GM19438 (cell line): ENCODE measurements at regions not wholly inside any gene's neighbourhood (a gene's known extent, or its start where the extent isn't known, plus 50 kb on each side); places are given as distances from the start of the nearest gene placed in this dataset.

Experiments used
- ATAC-seq: cut with Tn5 transposase; IDR thresholded peaks from one replicate; pipeline ENCODE4 v1.9.1; 2021; ENCODE audit warnings: low read depth; ENCODE audit not compliant: unreplicated experiment

DNA sequence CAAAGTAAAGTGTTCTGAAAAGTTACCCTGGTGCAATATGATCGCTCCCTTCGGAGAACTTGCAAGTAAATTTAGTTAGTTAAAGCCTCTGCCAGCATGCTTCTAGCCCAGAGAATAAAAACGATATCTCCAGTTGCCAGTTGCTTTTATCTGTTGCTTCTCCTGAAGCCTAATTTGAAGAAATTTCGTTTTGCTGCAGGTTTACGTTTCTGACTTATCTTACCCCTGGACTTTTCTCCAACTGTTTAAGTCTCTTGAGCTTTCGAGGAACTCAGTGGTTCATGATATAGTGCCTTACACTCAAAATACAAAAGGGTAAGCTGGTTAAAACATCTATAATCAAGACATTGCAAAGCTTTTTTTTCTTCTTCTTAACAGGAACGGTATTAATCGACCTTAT is 131.1 kb downstream of the FAM161A start:
- no peak for ATAC-seq

DNA sequence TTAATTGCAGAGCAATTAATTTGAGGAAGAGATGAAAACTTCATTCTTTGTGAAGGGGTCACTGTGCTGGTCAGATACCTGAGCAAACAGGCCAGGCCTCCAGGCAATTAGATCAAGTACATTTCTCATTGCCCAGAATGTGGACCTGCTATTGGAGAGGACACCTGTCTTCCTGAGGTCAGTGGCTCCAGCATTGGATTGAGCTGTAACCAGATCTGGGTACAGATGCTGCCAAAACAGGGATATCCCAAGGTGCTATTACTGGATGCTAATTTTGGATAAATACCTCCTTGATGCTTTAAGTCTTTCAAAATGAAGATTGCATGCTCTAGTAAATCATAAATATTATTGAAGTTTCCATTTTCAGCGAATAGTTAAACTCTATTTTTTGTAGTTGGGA is 131.5 kb downstream of the FAM161A start:
- ATAC-seq, result no peak

DNA sequence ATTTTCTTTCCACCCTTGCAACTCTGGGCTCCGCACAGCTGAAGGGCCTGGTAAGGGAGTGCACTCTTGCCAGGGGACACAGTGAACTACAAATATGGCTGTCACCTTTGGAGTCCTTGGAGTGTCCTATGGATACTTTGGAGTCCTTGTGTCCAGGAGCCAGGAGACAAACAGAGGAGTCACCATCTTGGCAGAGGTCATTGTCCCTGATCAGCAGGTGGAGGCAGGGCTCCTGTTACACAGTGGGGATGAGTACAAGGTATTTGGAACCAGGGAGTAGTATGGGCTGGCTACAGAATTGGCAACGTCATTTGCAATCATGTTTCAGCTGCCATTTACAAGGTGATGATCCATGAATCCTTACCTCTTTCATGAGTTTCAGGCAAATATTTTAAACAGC is 132.5 kb downstream of the FAM161A start:
- ATAC-seq, result no peak

DNA sequence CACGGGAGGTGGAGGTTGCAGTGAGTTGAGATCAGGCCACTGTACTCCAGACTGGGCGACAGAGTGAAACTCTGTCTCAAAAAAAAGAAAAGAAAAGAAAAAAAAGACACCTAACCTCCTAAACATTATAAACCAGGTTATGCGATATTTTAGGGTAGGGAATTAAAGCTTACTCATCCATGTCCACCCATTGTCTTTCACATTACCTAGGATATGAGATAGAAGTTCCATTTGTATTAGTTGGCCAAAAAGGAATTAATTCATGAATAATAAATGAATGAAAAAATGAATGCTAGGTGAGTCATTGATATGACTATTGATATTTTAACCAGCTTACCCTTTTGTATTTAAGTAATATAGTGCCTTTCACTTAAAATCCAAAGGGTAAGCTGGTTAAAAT is 132.9 kb downstream of the FAM161A start:
- no peak for ATAC-seq

DNA sequence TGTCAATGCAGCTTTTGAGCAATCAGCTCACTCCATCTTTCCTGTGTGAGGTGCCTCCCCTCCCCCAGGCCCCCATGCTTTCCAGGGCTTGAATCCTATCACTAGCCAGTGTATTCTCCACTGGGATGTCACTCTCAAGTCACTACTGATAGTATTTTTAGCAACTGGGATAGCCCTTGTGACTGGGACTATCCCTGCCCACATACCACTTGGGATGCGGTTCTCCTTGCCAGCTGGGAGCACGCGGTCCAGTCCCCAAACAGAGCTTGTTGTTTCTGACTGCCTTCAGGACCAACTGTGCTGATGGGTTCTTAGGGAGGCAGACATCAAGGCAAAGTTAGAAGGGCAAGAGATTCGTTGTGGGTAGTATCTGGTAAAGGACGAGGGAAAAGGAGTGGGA is 134.9 kb downstream of the FAM161A start:
- no peak for ATAC-seq

DNA sequence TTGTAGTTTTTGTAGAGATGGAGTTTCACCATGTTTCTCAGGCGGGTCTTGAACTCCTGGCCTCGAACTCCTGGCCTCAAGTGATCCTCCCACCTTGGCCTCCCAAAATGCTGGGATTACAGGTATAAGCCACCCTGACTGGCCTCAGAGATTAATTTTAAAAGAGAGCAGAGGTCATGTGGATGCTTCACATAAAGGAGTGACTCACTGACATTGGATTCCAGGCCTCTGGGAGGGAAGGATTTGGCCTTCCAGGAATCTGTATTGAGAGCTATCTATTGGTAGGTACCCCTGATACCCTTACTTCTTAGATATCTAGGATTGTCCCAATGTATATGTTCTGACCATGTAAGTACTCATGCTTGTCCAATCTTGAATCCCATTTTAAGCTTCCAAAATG is 138.4 kb downstream of the FAM161A start:
- no peak for ATAC-seq

DNA sequence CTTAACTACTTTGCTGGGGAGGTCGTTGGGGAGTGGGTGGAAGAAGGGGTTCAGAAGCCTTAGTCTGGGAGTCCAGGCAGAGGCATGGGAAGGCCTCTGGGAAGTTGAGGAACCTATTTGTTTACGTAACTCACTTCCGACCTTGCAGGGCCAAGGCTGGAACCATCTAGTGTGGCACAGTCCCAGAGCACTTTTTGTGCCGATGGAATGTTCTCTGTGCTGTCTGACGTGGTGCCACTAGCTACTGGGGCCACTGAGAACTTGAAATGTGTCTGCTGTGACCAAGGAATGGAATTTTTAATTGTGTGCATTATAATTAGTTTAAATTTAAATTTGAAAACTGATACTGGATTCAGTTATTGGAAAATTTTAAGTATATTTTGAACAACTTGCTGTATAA is 139.7 kb downstream of the FAM161A start:
- ATAC-seq, result no peak

DNA sequence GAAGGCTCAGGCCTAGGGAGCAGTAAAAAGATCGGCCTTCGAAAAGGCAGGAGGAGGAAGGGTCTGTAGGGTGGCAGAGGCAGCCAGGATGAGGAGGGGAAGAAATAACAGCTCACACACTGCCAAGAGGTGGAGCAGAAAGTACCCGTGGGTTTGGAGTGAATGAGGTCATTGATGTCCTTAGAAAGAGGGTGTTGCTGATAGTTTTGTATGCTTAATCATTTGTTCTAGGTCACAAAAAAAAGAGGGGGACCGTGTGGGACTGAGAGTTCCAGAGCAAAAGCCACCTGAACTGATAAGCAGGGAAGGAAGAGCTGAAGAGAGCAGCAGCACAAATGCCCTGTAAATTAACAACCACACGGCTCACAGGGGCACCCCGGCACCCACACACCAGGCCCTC is 140.4 kb downstream of the FAM161A start:
- ATAC-seq, result no peak

DNA sequence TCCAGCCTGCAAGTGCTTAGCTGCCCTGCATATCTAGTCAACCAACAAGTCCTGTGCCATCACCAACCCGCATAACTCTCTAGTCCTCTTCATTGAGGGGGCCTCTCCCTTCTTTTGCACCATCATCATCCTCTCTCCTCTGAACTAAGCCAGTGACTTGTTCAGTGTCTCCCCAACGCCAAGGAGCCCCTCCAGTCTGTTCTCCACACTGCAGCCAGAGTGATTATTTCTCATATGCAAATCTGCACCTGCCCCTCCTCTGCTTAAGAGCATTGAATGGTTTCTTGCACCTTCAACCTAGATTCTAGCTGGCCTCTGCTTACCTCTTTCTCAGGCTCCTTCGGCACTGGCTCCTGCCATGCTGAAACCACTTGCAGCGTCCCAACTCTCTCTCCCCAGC is 141.8 kb downstream of the FAM161A start:
- no peak for ATAC-seq

DNA sequence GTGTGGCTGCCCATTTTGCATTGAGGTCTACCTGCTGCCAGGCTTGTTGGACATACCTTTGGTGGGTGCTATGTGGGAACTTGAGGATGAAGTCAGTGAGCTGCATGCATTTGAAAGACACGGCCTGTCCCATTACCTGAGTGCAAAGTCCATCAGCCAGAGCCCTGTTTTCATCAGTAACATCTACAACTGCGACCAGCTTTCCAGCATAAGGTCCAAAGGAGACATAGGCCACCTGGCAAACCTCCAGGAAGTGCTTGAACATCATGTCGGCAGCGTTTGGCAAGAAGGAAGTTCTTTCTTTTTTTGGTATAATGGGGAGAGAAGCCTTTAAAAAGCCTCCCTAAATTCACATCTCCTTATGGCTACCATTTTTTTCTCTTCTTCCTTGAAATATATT is 143.1 kb downstream of the FAM161A start:
- ATAC-seq, result no peak

DNA sequence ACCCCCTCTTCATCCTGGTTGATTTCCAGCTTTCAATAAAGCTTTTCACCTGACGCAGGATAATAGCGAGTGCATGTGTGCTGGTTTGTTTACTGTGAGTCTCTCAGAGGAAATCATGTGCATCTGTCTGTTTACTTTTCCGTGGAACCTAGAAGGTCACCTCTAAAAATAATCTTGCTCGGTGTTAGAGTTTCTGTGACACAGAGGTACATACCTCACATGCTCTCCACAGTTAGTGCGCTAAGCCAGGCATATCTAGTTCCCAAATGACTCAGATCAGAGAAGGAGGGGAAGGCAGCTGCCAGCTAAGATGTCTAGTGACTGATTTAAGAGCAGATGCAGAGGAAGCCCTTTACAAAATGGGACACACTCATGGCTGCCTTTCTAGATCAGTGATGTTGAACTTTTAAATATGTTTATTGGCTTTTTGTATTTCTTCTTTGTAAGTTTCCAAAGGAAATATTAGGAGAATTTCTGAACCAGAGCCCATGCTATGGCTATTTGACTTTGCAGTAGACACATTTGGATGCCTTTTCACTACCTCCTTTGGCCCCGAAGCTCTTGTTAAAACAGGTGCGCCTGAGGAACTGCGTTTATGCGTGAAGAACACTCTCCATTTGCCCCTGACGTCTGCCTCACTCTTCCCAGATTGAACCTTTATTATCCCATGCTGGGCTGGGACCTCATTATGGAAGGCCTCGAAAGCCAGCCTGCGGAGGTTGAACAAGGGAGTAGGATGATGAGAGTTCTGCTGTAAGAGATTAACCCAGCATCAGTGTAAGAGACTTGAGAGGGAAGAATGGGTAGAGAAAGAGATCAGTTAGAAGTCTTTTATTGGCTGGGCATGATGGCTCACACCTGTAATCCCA is 145.6 kb downstream of the FAM161A start:
- ATAC-seq, result peak; percentile 97

DNA sequence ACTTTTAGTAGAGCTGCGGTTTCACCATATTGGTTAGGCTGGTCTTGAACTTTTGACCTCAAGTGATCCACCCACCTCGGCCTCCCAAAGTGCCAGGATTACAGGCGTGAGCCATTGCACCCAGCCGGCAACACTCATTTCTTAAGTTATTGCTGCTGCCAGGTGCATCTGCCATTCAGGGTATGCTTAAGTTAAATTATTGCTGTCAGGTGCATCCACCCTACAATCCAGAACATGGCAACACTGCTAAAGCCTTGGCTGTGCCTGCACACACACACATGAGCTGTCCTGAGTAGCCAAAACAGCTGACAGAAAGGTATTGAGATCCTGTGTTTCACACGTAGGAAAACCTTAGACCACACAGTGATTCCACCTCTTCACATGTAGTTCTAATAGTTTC is 148.2 kb downstream of the FAM161A start:
- ATAC-seq, result no peak

DNA sequence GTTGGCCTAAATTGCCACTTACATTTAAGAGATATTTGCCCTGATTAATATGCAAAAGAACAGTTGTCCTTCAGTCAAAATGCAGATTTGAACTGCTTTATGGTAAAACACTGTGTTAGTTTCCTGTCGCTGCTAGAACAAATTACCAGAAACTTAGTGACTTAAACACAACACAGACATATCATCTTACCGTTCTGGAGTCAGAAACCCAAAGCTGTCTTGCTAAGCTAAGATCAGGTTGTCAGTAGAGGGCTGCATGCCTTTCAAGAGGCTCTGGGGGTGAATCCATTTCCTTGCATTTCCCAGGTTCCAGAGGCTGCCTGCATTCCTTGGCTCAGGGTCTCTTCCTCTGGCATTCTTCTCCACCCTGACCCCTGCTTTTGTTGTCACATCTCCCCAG is 149.5 kb downstream of the FAM161A start:
- ATAC-seq, result no peak

DNA sequence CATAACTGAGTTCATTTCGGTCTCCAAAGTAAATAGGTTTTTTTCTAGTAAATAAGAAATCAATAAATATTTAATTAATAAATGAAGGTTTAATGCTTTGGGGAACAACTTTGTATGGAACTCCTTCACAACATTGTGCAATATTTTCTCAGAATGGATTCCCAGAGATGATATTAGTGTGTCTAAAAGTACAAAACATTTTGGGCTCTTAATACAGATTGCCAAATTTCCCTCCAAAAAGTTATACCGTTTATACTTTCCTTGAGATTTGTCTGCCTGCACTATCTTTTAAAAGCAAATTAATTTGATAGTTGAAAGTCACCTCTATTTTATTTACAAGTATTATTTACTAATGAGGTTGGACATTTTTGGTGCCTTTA is 151.8 kb downstream of the FAM161A start:
- no peak for ATAC-seq

DNA sequence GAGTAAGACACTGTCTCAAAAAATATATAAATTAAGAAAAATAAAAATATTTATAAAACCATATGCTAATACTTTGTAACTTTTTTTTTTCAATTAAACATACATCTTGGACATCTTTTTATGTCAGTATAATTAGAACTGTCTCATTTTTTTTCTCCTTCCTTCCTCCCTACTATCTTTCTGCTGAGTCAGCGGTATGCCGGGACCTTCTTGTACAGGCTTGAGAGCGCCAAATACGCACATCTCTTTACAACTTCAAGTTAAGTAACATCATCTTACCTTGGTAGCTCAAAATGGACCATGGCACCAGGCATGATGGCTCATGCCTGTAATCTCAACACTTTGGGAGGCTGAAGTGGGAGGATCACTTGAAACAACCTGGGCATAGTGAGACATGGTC is 153.4 kb downstream of the FAM161A start:
- no peak for ATAC-seq

DNA sequence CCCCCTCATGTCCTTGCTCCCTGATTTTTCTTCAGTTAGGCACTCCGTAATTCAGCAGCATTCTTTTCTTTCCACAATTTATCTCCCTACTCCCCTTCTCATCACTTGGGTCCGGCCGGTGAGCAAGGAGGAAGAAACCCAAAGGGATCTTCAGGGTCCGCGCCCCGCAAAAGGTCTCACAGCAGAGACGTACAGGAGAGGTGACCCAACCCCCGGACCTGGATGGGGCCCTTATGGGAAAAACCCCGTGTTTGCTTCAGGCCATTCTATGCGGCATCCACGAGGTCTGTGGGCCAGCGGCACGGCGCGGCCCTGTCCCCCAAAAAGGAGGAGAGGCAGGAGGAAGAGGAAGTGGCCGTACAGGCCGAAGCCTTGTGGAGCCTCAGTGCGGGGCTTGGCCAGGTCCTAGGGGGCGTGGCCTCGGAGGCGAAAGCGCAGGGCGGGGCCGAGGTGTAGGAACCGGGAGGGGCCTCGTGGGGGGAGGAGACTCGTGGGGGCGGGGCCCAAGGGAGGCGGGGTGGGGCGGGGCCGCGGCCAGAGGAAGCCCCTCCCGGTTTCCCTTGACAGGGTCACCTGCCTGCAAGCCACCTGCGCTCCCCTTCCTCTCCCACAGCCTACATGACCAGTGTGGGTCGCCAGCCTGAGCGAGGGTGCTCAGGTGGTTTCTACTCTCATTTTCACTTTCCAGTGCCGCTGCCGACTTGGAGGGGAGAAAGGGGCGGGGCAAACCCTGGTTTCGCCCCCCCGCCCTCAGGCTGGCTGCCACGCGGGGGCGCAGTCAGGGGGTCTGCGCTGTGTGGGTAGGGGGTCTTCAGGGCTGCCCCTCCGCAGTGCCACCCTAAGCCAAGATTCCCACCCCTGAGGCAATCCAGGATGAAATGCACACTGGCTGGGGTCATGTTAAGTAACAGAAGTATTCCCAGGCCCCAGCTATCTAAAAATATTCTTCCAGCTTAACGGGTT is 156.4 kb upstream of the XPO1 start:
- ATAC-seq, result peak; percentile 97

DNA sequence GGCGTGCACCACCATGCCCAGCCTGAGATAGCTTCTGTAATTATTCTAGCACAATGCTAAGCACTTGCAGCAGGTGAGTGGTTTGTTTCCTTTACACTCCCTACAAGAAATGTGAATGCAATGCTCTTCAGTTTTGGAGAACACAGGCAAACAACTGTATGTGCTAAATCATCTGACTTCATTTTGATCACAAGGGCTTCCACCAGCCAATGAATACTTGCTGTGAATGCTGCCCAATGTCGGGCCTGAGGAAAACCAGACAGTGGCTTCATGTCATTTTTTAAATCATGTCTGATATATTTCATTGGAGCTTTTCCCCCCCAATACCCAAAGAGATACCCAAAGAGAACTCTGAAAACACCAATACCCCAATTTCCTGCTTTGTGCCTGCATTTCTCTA is 155.6 kb upstream of the XPO1 start:
- no peak for ATAC-seq

DNA sequence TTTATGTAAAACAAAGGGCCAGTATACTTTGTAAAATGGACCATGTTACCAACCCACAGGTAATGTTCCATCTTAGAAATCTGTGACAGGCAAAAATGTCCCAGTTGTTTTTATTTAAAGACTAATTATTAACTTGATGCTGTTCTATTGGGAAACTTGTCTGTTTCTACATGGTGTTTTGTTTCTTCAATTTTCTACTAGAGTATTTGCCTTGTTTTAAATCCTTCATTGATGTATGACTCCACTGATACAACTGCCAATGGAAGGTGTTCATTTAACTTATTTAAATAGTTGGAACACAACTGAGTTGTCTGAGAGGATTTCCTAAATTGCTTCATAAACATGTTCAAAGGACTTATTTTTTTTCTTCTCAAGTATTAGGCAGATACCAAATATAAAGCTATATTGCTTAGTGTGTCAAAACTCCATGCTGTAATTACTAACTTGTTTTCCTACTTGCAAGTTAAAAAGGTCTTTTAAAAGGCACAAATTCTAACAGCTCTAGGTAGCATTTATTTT is 152.0 kb upstream of the XPO1 start:
- no peak for ATAC-seq

DNA sequence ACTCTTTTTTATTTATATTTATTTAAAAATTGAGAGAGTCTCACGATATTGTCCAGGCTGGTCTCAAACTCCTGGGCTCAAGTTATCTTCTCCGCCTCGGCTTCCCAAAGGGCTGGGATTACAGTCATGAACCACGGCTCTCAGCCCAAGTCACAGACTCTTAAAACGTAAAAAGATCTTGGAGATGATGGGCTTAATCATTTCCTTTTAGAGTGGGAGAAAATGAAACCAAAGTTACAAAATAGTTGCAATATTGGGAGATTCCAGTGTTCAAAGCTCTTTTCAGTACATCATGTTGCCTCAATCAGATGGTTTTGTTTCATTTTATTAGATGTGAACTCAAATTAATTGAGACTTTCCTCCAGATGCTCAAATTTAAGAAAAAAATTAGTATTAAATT is 151.4 kb upstream of the XPO1 start:
- no peak for ATAC-seq

DNA sequence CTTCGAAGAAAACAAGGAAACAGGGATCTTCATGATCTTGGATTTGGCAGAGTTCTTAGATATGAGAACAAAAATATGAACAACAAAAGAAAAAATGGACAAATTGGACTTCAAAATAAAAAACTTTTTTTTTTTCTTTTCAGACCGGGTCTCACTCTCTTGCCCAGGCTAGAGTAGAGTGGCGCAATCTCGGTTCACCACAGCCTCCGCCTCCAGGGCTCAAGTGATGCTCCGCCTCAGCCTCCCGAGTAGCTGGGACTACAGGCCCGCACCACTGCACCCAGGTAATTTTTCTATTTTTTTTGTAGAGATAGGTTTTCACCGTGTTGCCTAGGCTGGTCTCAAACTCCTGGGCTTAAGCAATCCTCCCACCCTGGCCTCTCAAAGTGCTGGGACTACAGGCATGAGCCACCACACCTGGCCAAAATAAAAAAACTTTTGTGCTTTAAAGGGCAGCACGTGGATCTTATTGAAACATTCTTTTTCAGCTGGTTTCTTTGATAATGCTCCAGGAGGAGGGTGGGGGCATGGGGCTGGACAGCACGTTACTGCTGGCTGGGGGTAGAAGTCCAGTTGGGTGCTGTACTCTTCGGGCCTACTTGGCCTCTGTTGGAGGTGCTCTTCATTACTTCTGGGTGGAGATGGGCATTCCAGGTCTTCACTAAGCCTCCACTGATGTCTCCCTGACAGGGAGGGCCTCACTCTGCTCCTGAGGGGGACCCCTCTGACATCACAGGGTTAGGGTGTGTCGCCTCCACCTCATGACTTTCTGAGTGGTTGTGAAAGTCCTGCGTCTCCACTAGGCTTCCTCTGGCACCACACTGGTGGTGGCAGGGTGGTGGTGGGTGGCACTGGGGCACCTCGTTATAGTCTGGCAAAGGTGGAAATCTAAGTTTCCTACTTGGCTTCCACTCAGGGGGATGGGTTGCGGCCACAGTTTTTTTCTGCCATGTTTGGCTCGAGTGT is 150.5 kb upstream of the XPO1 start:
- no peak for ATAC-seq
